SK-N-SH (cell line): ENCODE measurements at regions not wholly inside any gene's neighbourhood (a gene's known extent, or its start where the extent isn't known, plus 50 kb on each side); places are given as distances from the start of the nearest gene placed in this dataset.

ENCODE experiments used
- CTCF ChIA-PET: fragments of 300-600, 350-600 bp; formaldehyde crosslinking; extraction: SDS; loops from one replicate; lab custom pipeline; 2021; lab: Yijun Ruan, JAX
- POLR2A ChIA-PET: fragments of 350-600 bp; sonication (Branson Sonifier 250); formaldehyde crosslinking; extraction: SDS; loops from one replicate; lab custom pipeline; 2020; ENCODE audit warnings: antibody characterized with exemption, inconsistent platforms; lab: Yijun Ruan, JAX
- DNase-seq: peaks from one replicate; pipeline ENCODE4 v3.0.0; 2012
- H2AFZ ChIP-seq: fragments of 200-600 bp; sonication (generic); 2 replicates; pipeline ENCODE4 v1.8.1; 2016; ENCODE audit warnings: antibody characterized with exemption, mild to moderate bottlenecking, low read depth
- H3F3A ChIP-seq: fragments of 200-600 bp; sonication (generic); replicated peaks from 2 replicates; pipeline ENCODE3; 2016; ENCODE audit warnings: antibody characterized with exemption, mild to moderate bottlenecking; ENCODE audit not compliant: insufficient read depth
- H3K27ac ChIP-seq, 2 experiments: fragments of 200-500 bp in 1 of 2; fragments of 200-600 bp in 1 of 2; sonication (Bioruptor generic) in 1 of 2; sonication (generic), shearing (Covaris generic) in 1 of 2; 2 replicates each; pipeline versions ENCODE4 v1.5.1 to v1.6.1; 2014 to 2016; ENCODE audit warnings: low read depth in 2 of 2, inconsistent platforms in 1 of 2, low read length in 1 of 2, mild to moderate bottlenecking in 1 of 2, mixed read lengths in 1 of 2
- H3K27me3 ChIP-seq: fragments of 200-600 bp; sonication (generic), shearing (Covaris generic); 2 replicates; pipeline ENCODE4 v1.6.1; 2016; ENCODE audit warnings: mixed run types; ENCODE audit not compliant: insufficient read depth
- H3K36me3 ChIP-seq, 2 experiments: fragments of 200-500 bp in 1 of 2; fragments of 200-600 bp in 1 of 2; sonication (Bioruptor generic) in 1 of 2; sonication (generic) in 1 of 2; replicated peaks in 1 of 2; 2 replicates each; pipeline versions ENCODE3 to v1.5.1; 2014 to 2016; ENCODE audit warnings: low read length in 1 of 2, mild to moderate bottlenecking in 1 of 2; ENCODE audit not compliant: insufficient read depth in 2 of 2, control insufficient read depth in 1 of 2
- H3K4me1 ChIP-seq, 2 experiments: fragments of 200-500 bp in 1 of 2; fragments of 200-600 bp in 1 of 2; sonication (Bioruptor generic) in 1 of 2; sonication (generic), shearing (Covaris generic) in 1 of 2; 2 replicates each; pipeline versions ENCODE4 v1.5.1 to v1.6.1; 2014 to 2016; ENCODE audit warnings: low read depth in 1 of 2, low read length in 1 of 2, mixed run types in 1 of 2; ENCODE audit not compliant: insufficient read depth in 2 of 2, control insufficient read depth in 1 of 2
- H3K4me2 ChIP-seq: fragments of 200-600 bp; sonication (generic), shearing (Covaris generic); 2 replicates; pipeline ENCODE4 v1.6.1; 2017; ENCODE audit warnings: mixed run types
- H3K4me3 ChIP-seq, 2 experiments: fragments of 200-500 bp in 1 of 2; fragments of 200-600 bp in 1 of 2; sonication (Bioruptor generic) in 1 of 2; sonication (generic), shearing (Covaris generic) in 1 of 2; 2 replicates each; pipeline versions ENCODE4 v1.5.1 to v1.8.1; 2014 to 2016; ENCODE audit warnings: low read depth in 2 of 2, inconsistent platforms in 1 of 2, low read length in 1 of 2, mild to moderate bottlenecking in 1 of 2, mixed read lengths in 1 of 2, moderate library complexity in 1 of 2
- H3K79me2 ChIP-seq: fragments of 200-600 bp; sonication (generic); 2 replicates; pipeline ENCODE4 v1.8.1; 2017; ENCODE audit warnings: mild to moderate bottlenecking; ENCODE audit not compliant: insufficient read depth
- H3K9ac ChIP-seq: fragments of 200-600 bp; sonication (generic); 2 replicates; pipeline ENCODE4 v1.6.1; 2017; ENCODE audit warnings: mixed run types
- H3K9me2 ChIP-seq: fragments of 200-600 bp; sonication (generic); 2 replicates; pipeline ENCODE4 v1.6.1; 2017; ENCODE audit warnings: mixed run types
- H3K9me3 ChIP-seq: fragments of 200-600 bp; sonication (generic); 2 replicates; pipeline ENCODE4 v1.6.1; 2017; ENCODE audit warnings: mixed run types, mild to moderate bottlenecking, moderate library complexity
- H4K20me1 ChIP-seq: fragments of 200-600 bp; sonication (generic); 2 replicates; pipeline ENCODE4 v1.6.1; 2017; ENCODE audit warnings: mild to moderate bottlenecking, mixed run types; ENCODE audit not compliant: insufficient read depth
- CHD2 ChIP-seq: fragments of 150-350 bp; IDR thresholded peaks from 2 replicates; pipeline ENCODE4 v1.6.1; 2018; ENCODE audit warnings: low read length; ENCODE audit not compliant: partially characterized antibody
- ELF1 ChIP-seq: IDR thresholded peaks from 2 replicates; pipeline ENCODE4 v1.4.0; 2012
- EP300 ChIP-seq, 2 experiments: IDR thresholded peaks; 2 replicates each; pipeline versions ENCODE4 v1.4.0 to v1.6.1; 2012; ENCODE audit warnings: borderline replicate concordance in 1 of 2, low read depth in 1 of 2, low read length in 1 of 2
- FOSL2 ChIP-seq: IDR thresholded peaks from 2 replicates; pipeline ENCODE4 v1.4.0; 2012; ENCODE audit warnings: low read depth, mild to moderate bottlenecking, moderate library complexity, borderline replicate concordance
- FOXM1 ChIP-seq: IDR thresholded peaks from 2 replicates; pipeline ENCODE4 v1.4.0; 2012; ENCODE audit warnings: low read depth, mild to moderate bottlenecking
- GABPA ChIP-seq: IDR thresholded peaks from 2 replicates; pipeline ENCODE4 v1.4.0; 2012; ENCODE audit warnings: low read depth, mild to moderate bottlenecking
- JUND ChIP-seq: IDR thresholded peaks from 2 replicates; pipeline ENCODE4 v1.4.0; 2012
- MEF2A ChIP-seq: IDR thresholded peaks from 2 replicates; pipeline ENCODE4 v1.4.0; 2012; ENCODE audit warnings: low read depth, borderline replicate concordance
- RCOR1 ChIP-seq: fragments of 150-350 bp; IDR thresholded peaks from 2 replicates; pipeline ENCODE4 v1.6.1; 2017; ENCODE audit warnings: antibody characterized with exemption, low read length
- REST ChIP-seq: IDR thresholded peaks from 2 replicates; pipeline ENCODE4 v1.6.1; 2012; ENCODE audit warnings: mild to moderate bottlenecking, low read depth, low read length, moderate library complexity
- RFX5 ChIP-seq: IDR thresholded peaks from 2 replicates; pipeline ENCODE4 v1.6.1; 2012; ENCODE audit warnings: mild to moderate bottlenecking, improper control_type of control experiment, low read length
- SMC3 ChIP-seq: IDR thresholded peaks from 2 replicates; pipeline ENCODE4 v1.6.1; 2012; ENCODE audit warnings: low read depth, low read length, improper control_type of control experiment
- TAF1 ChIP-seq: IDR thresholded peaks from 2 replicates; pipeline ENCODE4 v1.6.1; 2012; ENCODE audit warnings: low read depth, mild to moderate bottlenecking, low read length, moderate library complexity, borderline replicate concordance
- TCF12 ChIP-seq: IDR thresholded peaks from 2 replicates; pipeline ENCODE4 v1.4.0; 2012
- TEAD4 ChIP-seq: IDR thresholded peaks from 2 replicates; pipeline ENCODE4 v1.4.0; 2012; ENCODE audit warnings: mild to moderate bottlenecking, borderline replicate concordance; ENCODE audit not compliant: insufficient read depth
- USF1 ChIP-seq: IDR thresholded peaks from 2 replicates; pipeline ENCODE4 v1.4.0; 2012; ENCODE audit warnings: low read depth, borderline replicate concordance
- WGBS: methylation state at CpG from one replicate; pipeline ENCODE4 v1.1.6; 2017; ENCODE audit warnings: low lambda C conversion rate; 5-methylcytosine and 5-hydroxymethylcytosine counted together
- TF ChIP-seq, protein P1 (sequence below): fragments of 150-350 bp; IDR thresholded peaks from 2 replicates; pipeline ENCODE4 v1.6.1; 2017; ENCODE audit warnings: antibody characterized with exemption, low read length, low read depth, borderline replicate concordance
- TF ChIP-seq, protein P2 (sequence below): fragments of 200-600 bp; sonication (generic); IDR thresholded peaks from 2 replicates; pipeline ENCODE4 v1.6.1; 2017; ENCODE audit warnings: antibody characterized with exemption, mild to moderate bottlenecking, moderate library complexity

GRCh38 chr11:31921081-31921480 is 110.0 kb upstream of the PAX6 start:
- H3K9me2 ChIP-seq: no peaks in the 10 kb centered on the region
- no peaks in the 10 kb centered on the region for H3F3A ChIP-seq
- H3K36me3 ChIP-seq: no peaks in the 10 kb centered on the region
- ChIA-PET CTCF (no interaction called here), POLR2A (no interaction called here)
- H3K4me3 ChIP-seq: no peak overlapping the region
- no peaks in the 10 kb centered on the region for H3K9me3 ChIP-seq
- H3K9ac ChIP-seq: no peak overlapping the region
- H3K4me2 ChIP-seq: no peak overlapping the region; the same call in 1 of the 2 replicates
- H3K27ac ChIP-seq: no peak overlapping the region
- no peaks in the 10 kb centered on the region for H3K79me2 ChIP-seq
- H3K4me1 ChIP-seq: no peaks in the 10 kb centered on the region
- WGBS: 25% methylated on average over 4 of the region's 4 CpGs
- H3K27me3 ChIP-seq: peaks cover 7% of the 10 kb centered on the region; the same call in 1 of the 2 replicates
- TF ChIP-seq TCF12 (no peak), TEAD4 (no peak), JUND (no peak), ELF1 (no peak), RCOR1 (no peak), TAF1 (no peak), RFX5 (no peak), SMC3 (no peak), EP300 (IDR thresholded peaks at IDR 0.05; ENCODE audit: borderline replicate concordance in 1 of 2, low read depth in 1 of 2, low read length in 1 of 2) (no peak), CHD2 (no peak), GABPA (no peak), USF1 (no peak), FOXM1 (no peak), REST (no peak), FOSL2 (no peak), MEF2A (no peak)
- TF ChIP-seq, protein P1, sequence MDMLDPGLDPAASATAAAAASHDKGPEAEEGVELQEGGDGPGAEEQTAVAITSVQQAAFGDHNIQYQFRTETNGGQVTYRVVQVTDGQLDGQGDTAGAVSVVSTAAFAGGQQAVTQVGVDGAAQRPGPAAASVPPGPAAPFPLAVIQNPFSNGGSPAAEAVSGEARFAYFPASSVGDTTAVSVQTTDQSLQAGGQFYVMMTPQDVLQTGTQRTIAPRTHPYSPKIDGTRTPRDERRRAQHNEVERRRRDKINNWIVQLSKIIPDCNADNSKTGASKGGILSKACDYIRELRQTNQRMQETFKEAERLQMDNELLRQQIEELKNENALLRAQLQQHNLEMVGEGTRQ: no peak
- TF ChIP-seq, protein P2, sequence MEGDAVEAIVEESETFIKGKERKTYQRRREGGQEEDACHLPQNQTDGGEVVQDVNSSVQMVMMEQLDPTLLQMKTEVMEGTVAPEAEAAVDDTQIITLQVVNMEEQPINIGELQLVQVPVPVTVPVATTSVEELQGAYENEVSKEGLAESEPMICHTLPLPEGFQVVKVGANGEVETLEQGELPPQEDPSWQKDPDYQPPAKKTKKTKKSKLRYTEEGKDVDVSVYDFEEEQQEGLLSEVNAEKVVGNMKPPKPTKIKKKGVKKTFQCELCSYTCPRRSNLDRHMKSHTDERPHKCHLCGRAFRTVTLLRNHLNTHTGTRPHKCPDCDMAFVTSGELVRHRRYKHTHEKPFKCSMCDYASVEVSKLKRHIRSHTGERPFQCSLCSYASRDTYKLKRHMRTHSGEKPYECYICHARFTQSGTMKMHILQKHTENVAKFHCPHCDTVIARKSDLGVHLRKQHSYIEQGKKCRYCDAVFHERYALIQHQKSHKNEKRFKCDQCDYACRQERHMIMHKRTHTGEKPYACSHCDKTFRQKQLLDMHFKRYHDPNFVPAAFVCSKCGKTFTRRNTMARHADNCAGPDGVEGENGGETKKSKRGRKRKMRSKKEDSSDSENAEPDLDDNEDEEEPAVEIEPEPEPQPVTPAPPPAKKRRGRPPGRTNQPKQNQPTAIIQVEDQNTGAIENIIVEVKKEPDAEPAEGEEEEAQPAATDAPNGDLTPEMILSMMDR: no peak
- H2AFZ ChIP-seq: 0 out of 2 replicates have a peak overlapping the region, but pooled peaks have one; percentile 51
- no peak for DNase-seq
- no peaks in the 10 kb centered on the region for H4K20me1 ChIP-seq
